Hindlimb muscle (tissue), 1 donor: ENCODE measurements at regions not wholly inside any gene's neighbourhood (a gene's known extent, or its start where the extent isn't known, plus 50 kb on each side); places are given as distances from the start of the nearest gene placed in this dataset.

Source experiments
- DNase-seq: peaks from one replicate; pipeline ENCODE4 v3.0.0-alpha.2; 2013

DNA sequence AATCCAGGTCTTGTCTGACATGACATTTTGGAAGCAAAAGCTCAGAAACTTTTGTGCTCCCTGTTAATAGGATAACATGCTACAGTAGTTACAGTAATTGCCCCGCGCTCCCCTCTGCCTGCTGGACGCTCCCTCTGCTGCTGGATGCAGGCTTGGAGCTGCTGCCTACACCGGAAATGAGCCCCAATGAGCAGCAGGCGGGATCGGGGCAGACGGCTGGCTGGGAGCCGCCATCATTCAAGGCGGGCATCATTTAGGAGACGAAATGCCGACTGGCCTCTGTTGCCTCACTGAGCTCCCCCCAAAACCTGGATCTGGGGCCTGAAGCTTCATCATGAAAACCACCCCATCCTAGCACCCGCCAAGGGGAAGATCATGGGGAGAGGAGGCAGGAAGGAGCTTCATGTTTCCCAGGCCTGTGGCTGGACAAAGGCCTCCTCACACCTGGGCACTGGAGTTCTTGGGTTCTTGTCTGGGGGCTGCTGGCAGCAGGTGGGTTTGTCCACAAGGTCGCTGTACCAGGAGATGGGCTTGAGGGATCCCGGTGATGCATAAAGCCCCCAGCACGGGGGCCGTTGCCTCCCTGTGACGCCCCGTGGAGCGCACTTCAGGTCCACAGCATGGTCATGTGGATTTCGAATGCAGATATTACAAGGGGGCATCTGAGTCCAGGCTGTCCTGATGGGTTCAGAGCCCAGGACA is 664.3 kb downstream of the BRD1 start:
- DNase-seq: no peak

DNA sequence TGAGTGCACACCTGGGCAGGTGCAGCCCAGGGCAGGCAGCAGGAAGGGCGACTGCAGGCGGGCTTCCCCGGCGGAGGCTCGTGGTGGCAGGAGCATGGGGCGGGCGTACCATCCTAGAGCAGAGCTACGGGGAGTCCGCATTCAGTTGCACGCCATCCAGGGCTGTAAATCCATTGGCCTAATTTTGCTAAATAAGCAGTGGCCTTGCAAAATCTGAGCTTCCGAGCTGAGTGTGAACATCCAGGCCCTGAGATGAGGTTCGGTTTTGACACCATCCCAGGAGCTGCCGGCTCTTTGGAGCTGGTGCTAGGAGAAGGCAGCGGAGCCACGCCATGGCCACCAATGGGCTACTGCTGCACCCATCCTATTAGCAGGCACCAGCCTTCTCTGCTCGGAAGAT is 664.8 kb downstream of the BRD1 start:
- DNase-seq: no peak

DNA sequence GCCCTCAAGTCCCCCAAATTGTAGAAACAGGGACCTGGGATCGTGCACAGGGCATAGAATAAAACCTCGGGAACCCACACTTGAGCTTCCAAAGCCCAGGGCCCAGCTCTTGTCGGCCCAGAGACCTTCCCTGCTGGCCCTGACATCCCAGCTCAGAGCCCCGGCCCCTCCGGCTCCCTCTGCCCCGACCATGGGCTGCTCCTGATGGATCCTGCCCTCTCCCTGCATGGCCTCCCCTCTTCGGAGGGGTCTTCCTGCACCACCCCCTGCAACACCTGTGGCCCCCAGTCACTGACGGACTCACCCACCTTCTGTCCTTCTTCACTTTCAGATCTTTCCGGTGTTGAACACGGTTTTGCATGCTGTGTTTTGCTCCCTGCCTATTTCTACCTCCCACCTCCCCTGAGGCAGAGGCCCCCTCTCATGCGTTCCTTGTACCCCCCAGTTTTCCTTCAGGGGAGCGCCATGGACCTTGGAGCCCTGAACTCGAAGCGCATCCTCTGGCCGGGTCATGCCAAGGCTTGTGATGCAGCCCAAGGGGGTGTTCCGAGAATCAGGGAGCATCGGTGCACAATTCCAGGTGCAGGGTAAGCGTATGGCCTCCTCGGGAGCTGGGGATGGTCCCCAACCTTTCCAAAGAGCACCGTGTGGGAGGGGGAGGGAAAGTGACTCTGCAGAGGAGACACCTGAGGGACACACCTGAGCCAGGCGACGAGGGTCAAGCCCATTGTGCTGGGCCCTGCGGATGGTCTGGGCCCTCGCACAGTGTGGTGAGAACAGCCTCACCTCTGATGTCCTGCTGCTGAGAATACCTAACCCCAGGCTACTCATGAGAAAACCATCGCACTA is 666.4 kb downstream of the BRD1 start:
- no peak for DNase-seq

DNA sequence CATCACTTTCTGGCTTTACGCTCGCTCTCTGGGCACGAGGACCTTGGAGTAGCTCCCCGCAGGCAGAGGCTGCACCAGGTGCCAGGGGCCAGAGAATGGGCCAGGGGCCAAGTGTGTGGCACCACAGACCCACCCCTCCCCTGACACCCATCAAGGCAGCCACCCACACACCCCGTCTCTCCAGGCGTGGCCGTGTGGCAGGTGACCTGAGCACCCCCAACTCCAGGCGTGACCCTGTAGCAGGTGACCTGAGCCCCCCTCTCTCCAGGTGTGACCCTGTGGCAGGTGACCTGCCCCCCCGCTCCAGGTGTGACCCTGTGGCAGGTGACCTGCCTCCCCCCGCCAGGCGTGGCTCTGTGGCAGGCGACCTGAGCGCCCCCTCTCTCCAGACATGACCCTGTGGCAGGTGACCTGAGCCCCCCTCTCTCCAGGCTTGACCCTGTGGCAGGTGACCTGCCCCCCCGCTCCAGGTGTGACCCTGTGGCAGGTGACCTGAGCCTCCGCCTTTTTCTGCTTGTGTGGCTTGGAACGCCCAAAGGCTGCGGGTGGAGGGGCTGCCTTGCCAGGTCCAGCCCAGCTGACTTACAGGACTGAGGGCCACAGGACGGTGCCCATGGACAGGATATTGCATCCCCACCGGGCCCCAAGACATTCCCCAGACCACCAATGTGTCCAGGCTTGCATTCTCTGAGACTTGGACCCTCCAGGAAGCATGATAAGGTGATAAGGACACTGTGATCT is 667.2 kb downstream of the BRD1 start:
- no peak for DNase-seq

DNA sequence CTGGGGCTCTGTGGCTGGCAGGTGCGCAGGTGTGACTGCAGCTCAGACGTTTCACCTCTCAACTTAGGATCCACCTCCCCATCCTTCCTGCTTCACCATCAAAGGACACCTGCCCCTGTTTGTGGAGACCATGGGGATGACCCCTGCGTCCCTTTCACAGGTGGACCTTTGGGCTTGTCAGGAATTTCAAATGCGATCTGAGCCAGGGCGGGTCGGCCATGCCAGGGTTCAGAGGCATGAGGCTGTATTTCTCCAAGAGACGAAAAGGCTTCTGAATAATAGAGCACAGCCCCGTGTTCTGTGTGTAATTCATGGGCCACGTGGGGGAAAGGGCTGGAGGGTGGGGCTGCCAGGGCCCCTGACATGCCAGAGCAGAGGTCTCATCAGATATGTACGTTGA is 668.0 kb downstream of the BRD1 start:
- no peak for DNase-seq

DNA sequence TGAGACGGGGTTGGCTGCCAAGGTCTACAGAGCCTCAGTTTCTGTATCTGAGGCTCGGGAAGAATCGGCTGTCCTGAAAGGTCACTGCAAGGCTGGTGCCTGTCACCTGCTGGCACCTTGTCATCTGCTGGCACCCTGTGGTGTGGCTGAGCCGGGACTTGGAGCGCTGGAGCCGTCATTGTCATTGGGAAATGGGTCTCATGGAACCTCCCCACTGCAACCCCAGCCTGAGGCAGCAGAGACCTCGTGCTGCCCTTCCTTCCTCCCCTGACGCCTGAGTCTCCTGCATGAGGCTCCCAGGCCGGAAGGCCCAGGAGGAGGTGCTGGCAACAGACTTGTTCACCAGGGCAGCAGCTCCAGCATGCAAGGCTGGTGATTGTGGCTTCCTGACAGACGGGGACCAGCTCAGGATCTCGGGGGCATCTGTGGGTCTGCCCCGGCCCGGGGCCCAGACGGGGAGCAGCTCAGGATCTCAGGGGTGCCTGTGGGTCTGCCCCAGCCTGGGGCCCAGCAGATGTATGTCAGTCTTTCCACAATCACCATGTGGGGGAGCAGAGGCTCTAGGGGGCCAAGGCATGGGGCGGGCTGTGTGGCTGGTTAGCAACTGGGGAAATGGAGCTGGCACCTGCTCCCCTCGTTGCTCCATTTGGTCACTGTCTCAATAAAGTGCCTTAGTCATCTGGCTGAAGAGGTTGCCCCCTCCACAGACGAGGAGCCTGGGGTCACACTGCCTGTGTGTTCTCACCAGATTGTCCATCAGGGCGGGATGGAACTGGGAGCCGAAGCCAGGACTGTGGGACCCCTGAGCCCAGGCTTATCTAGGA is 668.7 kb downstream of the BRD1 start:
- DNase-seq: no peak

DNA sequence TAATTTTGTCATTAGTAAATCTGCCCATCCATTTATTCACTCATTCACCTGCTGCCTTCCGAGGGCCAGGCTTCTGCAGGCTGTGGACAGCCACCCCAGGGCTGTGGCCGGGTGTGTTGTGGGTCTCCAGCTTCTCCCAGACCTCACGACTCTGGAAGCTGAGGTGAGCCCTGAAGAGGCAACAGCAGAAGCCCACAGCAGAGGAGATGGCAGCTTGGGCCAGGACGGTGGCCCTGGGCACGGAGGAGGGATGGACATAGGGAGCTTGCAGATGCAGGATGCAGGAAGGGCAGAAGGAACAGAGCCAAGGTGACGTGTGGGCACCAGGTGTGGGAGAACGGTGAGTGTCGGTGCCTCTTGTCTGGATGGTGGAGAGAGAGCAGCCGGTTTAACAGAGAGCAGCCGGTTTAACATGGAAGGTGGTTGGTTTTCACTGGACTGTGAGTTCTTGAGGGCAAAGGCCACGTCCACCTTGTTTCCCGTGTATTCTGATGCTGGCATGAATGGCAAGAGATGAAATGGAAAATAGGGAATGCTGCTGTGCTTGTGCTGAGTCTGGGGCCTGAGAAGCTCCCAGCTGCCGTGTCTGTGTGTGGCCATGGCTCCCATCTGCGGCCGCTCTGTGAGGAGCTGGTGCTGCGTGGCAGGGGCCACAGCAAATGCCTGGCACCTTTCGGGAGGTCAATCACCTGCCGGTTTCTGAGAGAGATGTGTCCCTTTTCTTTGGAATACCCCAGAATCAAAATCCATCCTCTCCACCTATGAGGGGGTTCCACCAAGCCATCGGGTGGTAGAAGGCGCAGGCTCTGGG is 669.9 kb downstream of the BRD1 start:
- DNase-seq: no peak

DNA sequence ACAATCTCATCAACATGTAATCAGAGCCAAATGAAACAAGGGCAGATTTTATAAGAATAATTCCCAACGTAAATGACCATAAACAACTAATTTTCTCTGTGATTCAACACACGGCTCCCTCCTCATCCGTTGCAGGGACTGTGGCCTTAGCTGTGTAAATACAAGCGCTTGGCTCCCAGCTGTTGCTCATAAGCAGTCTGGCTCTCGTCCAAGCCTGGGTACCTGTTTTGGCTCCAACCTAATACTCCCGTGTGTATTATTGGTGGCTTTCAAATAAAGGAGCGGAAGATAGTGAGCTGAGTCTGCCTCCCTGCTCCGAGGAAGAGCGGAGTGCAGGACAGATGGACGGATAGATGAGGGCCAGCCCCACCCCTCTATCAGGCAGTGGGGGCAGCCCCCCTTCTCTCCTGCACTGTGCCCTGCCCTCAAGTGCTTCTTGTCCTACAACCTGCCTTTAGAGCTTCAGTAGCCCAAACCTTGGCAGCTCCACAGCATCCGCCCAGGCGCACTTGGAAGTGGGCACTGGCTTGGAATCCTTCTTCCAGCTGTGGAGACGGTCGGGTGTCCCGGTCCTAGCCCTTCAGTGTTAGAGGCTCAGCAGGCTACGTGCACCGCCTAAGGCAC is 670.9 kb downstream of the BRD1 start:
- no peak for DNase-seq

DNA sequence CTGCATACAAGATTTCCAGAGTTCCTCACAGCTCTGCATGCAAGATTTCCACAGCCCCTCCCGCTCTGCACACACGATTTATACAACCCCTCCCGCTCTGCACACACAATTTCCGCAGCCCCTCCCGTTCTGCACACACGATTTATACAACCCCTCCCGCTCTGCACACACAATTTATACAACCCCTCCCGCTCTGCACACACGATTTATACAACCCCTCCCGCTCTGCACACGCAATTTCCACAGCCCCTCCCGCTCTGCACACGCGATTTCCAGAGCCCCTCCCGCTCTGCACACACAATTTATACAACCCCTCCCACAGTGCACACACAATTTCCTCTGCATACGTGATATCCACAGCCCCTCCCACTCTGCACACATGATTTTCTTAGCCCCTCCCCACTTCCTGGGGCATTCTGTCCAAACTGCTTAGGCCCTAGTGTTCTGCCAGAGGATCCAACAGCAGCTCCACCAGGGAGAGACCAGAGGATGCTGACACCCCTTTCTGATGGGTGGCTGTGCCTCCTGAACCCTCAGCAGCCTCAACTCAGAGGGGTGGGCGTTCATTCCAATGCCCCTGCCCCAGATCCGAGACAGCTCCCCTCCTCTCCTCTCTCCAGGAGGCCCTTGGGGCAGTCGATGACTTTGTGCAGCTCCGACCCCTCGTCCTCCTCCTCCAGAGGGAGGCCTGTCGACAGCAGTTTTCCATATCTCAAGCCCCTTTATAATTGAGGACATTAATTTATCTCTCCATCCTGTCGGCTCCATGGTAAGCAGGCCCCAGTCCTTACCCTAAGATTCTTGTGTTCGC is 671.7 kb downstream of the BRD1 start:
- no peak for DNase-seq

DNA sequence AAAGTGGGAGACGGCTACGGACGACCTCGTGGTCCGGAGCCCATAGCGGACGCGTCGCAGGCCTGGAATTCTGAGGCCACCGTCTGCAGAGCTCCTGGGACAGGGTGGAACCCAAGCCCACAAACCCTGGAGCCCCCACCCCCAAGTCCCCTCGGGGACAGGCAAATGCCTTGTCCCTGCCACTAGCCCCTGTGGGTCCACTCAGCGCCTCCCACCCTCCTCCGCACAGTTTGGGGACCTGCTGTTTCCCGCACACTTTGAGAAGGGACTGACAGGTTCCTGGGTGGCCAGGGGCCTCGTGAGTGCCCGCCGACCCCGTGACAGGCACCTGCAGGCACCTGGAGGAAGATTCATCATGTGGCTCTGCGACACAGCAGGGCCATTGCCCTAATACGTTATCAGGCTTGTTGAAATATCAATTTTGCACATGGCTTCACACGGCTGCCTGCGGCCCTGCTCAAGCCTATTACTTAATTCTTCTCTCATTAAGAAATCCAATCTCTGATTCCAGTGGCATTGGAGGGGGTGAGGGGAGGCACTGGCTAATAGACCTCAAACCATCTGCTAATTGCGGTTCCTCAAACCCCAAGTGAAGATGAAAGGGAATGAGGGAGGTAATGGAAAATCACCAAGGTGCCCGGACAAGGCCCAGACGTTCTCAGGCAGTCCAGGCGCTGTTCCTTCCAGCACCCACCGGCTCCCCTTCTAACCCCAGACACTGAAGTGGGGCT is 672.5 kb downstream of the BRD1 start:
- DNase-seq: no peak

DNA sequence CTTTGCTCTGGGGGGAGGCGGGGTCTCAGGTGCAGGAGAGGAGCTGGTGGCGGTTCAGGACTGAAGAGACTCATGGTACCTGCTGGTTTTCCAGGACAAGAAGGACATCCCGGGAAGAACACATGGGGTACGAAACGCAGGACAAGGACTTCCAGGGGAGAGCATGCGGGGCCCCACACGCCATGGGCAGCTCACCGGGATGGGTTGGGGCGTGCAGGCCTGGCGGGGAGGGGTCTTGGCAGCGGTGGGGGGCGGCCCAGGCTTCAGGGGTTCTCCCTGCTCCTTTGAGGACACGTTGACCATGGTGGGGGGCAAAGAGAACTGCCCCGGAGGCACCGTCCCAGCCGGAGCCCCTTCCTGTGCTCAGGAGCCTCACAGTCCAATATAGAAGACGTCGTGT is 673.2 kb downstream of the BRD1 start:
- DNase-seq: no peak

DNA sequence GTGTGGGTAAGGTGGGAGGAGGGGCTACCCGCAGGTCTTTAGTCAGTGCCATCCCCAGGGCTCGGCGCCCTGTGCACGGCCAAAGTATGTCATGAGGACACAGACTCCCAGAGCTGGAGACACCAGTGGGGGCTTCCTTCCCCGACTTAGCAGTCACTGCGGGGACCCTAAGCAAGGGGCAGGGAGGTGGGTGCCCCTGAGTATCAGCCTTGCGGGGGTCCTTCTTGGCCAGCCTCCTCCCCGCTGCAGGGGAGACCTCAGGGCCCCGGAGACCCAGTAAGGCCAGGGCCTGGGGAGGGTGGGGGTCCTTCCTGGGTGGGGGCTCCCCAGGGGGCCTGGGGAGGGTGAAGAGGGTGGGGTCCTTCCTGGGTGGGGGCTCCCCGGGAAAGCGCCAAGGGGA is 673.8 kb downstream of the BRD1 start:
- DNase-seq: no peak

DNA sequence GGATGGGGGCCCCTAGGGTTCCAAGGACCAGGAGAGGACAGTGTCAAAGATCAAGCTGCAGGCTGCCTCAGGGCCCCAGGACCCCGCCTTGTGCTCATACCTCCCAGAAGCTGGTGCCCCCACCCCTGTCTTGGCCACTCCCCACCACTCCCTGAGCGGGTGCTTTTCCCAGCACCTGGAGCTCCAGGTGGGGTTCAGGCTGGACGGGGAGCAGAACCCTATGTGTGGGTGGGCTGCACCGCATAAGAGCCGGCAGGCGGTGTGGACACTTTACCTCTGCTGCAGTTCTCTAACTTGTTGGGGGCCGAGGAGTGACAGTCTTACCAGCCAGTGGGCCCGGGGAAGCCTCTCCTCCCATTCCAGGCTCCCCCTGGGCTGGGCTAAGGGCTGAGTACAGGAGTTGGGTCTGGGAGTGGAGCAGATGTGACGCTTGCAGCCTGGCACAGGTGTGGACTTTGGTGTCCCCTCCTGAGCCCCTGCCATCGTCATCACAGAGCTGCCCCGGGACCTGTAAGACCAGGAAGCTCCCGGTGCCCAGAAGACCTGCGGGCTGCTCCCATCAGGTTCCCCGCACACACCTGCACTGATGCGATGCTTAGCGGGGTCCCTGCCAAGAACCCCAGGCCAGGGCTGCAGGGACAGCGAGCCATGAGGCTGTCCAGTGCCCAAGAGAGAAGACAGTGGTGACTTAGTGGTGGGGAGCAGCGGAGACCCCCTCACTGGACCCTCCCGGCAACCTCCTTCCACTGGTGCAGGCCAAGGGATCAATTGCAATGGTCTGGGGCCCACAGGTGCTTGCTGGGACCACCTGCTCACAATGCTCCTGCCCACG is 674.5 kb downstream of the BRD1 start:
- no peak for DNase-seq

DNA sequence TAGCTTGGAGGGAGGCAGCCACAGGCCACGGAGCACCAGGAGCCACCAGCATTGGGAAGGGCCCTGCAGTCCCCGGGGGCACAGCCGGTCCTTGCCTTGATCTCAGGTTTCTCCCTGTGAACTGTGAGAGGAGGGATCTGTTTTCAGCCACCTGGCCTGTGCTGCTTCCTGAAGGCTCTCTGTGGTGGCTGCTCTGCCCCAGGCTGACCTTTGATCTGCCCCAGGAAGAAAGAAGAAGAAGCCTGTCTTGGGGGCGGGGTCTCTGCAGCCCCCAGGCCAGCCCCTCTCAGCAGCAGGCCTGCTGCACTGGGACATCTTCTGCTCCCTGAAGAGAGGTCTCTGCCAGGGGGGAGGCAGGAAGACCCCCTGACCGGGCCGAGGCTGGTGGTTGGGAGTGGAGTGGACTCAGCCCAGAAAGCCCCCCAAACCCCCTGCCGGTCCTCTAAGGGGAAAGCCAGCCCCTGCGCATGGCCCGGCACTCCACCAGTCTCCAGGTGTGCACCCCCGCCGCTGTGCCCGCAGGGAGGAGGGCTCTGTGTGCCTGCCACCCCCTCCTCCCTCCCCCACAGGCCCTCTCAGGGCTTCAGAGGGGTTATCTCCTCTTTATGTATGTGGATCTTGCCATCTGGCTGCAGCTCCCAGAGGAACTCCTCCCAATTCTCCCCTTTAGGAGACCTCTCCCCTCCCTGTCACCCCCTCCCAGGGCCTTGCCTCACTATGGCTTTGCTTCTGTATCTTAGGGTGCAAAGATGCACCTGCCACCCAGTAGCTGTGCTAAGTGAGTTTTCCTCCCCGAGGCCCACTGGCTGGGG is 675.3 kb downstream of the BRD1 start:
- no peak for DNase-seq

DNA sequence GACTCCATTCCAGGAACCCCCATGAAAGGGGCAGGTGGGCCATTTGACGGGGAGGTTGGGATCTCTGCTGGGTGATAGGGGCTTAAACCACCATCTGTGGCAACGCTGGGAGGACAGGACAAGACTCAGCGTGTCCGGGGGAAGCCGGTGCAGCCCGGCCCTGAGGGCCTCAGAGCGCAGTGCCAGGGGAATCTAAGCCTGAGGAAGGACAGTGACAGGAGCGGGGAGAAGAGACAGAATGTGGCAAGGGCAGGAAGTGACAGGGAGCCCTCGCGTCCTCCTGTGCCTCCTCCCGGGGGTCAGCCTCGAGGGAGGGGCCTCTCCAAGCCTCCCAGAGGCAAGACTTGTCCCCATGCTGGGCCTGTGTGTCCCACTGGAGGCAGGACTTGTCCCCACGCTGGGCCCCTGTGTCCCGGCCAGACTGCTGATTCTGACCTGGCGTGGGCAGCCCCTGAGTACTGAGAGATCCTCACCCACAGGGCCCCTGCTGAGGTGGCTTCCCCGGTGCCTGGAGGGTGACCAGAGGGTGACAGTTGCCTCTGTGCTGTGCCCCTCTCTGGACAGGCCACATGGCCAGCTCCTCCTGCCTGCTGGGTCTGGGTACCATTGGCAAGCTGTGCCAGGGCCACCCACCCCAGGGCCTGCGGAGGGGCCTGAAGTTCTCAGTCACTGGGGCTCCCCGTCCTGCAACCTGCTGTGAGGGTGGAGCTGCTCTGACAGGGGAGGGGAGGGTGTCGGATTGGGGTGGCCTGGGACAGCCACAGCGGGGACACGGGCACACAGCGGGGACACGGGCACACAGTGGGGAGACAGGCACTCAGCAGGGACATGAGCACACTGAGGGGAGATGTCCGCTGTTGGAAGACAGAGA is 676.2 kb downstream of the BRD1 start:
- DNase-seq: no peak

DNA sequence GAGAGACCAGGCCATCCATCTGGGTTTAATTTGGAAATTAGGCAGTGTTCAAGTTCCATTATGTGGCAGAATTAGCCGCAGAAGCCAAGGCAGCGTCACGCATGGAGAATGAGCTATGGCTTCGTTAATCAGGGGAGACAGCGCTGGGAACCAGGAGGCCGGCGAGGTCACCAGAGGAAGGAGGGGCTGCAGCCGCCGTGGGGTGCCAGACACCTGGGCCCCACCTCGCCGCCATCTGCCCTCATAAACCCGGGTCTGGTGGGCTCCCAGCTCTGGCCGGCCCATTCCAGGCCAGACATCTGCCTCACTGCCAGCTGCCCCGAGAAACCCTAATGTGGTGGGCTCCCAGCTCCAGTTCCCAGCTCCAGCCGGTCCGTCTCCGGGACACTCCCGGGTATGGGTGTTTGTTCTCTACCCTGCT is 676.9 kb downstream of the BRD1 start:
- no peak for DNase-seq
